Prostate gland (tissue), 2 donors: ENCODE measurements at regions not wholly inside any gene's neighbourhood (a gene's known extent, or its start where the extent isn't known, plus 50 kb on each side); places are given as distances from the start of the nearest gene placed in this dataset.

Source experiments
- DNase-seq: peaks from one replicate; pipeline ENCODE4 v3.0.0-alpha.2; 2019; ENCODE audit warnings: low spot score
- H3K27ac ChIP-seq, 2 donors: fragments of 200-600 bp; sonication (generic); 2 replicates each; pipeline ENCODE4 v1.5.1; 2017 to 2019
- H3K27me3 ChIP-seq: fragments of 200-600 bp; sonication (generic); replicated peaks from 2 replicates; pipeline ENCODE4 v1.5.1; 2019; ENCODE audit not compliant: insufficient read depth
- H3K36me3 ChIP-seq, 2 donors: fragments of 200-600 bp; sonication (generic); 1 replicate in 1 of 2; 2 replicates in 1 of 2; pipeline versions ENCODE4 v1.5.1 to v1.8.1; 2017 to 2019
- H3K4me1 ChIP-seq: fragments of 200-600 bp; sonication (generic); replicated peaks from 2 replicates; pipeline ENCODE4 v1.5.1; 2019
- H3K4me3 ChIP-seq, 2 donors: fragments of 200-600 bp; sonication (generic); 2 replicates each; pipeline ENCODE4 v1.5.1; 2017 to 2019
- H3K9me3 ChIP-seq: fragments of 200-600 bp; sonication (generic); 2 replicates; pipeline ENCODE4 v1.5.1; 2017
- CTCF ChIP-seq, 4 experiments: fragments of 200-600 bp in 2 of 4; fragments of 450-650 bp in 2 of 4; sonication (generic) in 2 of 4; IDR thresholded peaks; 1 replicate in 3 of 4; 2 replicates in 1 of 4; pipeline ENCODE4 v1.5.1; 2016 to 2019; ENCODE audit warnings: antibody characterized with exemption in 4 of 4, mild to moderate bottlenecking in 2 of 4, moderate library complexity in 2 of 4
- POLR2A ChIP-seq: fragments of 450-650 bp; IDR thresholded peaks from one replicate; pipeline ENCODE4 v1.6.1; 2016; ENCODE audit warnings: antibody characterized with exemption, mild to moderate bottlenecking
- POLR2AphosphoS5 ChIP-seq: sonication (generic); formaldehyde crosslinking; IDR thresholded peaks from one replicate; pipeline ENCODE4 v1.6.1; 2017; ENCODE audit warnings: antibody characterized with exemption
- WGBS: methylation state at CpG from one replicate; pipeline ENCODE4 v1.1.5; 2018; 5-methylcytosine and 5-hydroxymethylcytosine counted together
- intact Hi-C: fragments of 100-400 bp; cut with DNase I; formaldehyde crosslinking; loops from one replicate; pipeline ENCODE4 v1.14.2; 2022

- Histone ChIP-seq H3K36me3 (no peaks in the 10 kb centered on the region), H3K4me3 (no peak overlapping the region), H3K9me3 (no peaks in the 10 kb centered on the region), H3K4me1 (no peaks in the 10 kb centered on the region), H3K27me3 (no peaks in the 10 kb centered on the region), H3K27ac (no peak overlapping the region)
- no peak for DNase-seq
- intact Hi-C loops, result no loop called here
- no peak for TF ChIP-seq POLR2A
- no peak for TF ChIP-seq CTCF (IDR thresholded peaks at IDR 0.05)
- no peak for TF ChIP-seq POLR2AphosphoS5
- WGBS, result 94% methylated on average over 2 of the region's 2 CpGs
Measured at GRCh38 chr18:40937386-40937785, 1017.6 kb upstream of the PIK3C3 start.

GRCh38 chr18:40935423-40935822 is 1019.6 kb upstream of the PIK3C3 start:
- H3K4me1 ChIP-seq, result no peaks in the 10 kb centered on the region
- H3K36me3 ChIP-seq, result no peaks in the 10 kb centered on the region
- peak in 1 of 4 experiments; percentile 35 for TF ChIP-seq CTCF (IDR thresholded peaks at IDR 0.05)
- TF ChIP-seq POLR2AphosphoS5, result no peak
- TF ChIP-seq POLR2A, result no peak
- DNase-seq, result no peak
- no peaks in the 10 kb centered on the region for H3K9me3 ChIP-seq
- H3K27me3 ChIP-seq, result no peaks in the 10 kb centered on the region
- intact Hi-C loops, result no loop called here
- no peak overlapping the region for H3K27ac ChIP-seq
- WGBS, result 69% methylated on average over 1 of the region's 1 CpG
- no peak overlapping the region for H3K4me3 ChIP-seq

- Histone ChIP-seq H3K4me1 (no peaks in the 10 kb centered on the region), H3K9me3 (no peaks in the 10 kb centered on the region), H3K4me3 (no peak overlapping the region), H3K27me3 (no peaks in the 10 kb centered on the region), H3K36me3 (no peaks in the 10 kb centered on the region), H3K27ac (no peak overlapping the region)
- 97% methylated on average over 2 of the region's 2 CpGs for WGBS
- intact Hi-C loops, result no loop called here
- no peak for DNase-seq
- TF ChIP-seq POLR2A, result no peak
- TF ChIP-seq POLR2AphosphoS5, result no peak
- no peak for TF ChIP-seq CTCF (IDR thresholded peaks at IDR 0.05)
Measured at GRCh38 chr18:40932862-40933261, 1022.2 kb upstream of the PIK3C3 start.

GRCh38 chr18:40930211-40930882 is 1024.7 kb upstream of the PIK3C3 start:
- Histone ChIP-seq H3K27me3 (no peaks in the 10 kb centered on the region), H3K27ac (no peak overlapping the region), H3K4me1 (no peaks in the 10 kb centered on the region), H3K9me3 (no peaks in the 10 kb centered on the region), H3K36me3 (no peaks in the 10 kb centered on the region), H3K4me3 (no peak overlapping the region)
- 80% methylated on average over 5 of the region's 5 CpGs for WGBS
- intact Hi-C loops, result no loop called here
- DNase-seq, result no peak
- TF ChIP-seq CTCF (IDR thresholded peaks at IDR 0.05) (no peak), POLR2A (no peak), POLR2AphosphoS5 (no peak)

- WGBS, result 90% methylated on average over 7 of the region's 7 CpGs
- intact Hi-C loops, result no loop called here
- Histone ChIP-seq H3K9me3 (no peaks in the 10 kb centered on the region), H3K4me1 (no peaks in the 10 kb centered on the region), H3K36me3 (no peaks in the 10 kb centered on the region), H3K27me3 (no peaks in the 10 kb centered on the region), H3K27ac (no peak overlapping the region), H3K4me3 (no peak overlapping the region)
- DNase-seq, result no peak
- no peak for TF ChIP-seq POLR2A
- no peak for TF ChIP-seq POLR2AphosphoS5
- TF ChIP-seq CTCF (IDR thresholded peaks at IDR 0.05), result no peak
Measured at GRCh38 chr18:40929399-40929798, 1025.6 kb upstream of the PIK3C3 start.
